ENCODE measurements at regions not wholly inside any gene's neighbourhood (a gene's known extent, or its start where the extent isn't known, plus 50 kb on each side); places are given as distances from the start of the nearest gene placed in this dataset.
"Not testable (repeated sequence)": the region's sequence is repeated elsewhere in the genome, so short reads cannot be mapped to it uniquely, and the experiment has no call there.

DNA sequence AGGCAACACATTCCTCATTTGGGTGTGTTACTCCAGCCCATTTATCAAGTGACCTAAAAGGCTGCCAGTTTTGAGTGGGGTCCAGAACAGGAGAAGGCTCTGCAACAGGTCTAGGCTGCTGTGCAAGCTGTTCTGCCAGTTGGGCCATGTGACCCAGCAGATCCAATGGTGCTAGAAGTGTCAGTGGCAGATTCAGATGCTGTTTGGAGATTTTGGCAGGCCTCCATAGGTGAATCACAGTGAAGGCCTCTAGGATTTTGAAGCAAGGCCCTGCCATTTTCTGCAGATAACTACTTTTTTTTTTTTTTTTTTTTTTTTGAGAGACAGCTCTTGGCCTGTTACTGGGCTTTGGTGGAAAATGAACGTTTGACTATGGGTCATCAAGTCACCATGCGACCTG is 147.5 kb downstream of the GPR37 start:
- TF ChIP-seq, protein P1, sequence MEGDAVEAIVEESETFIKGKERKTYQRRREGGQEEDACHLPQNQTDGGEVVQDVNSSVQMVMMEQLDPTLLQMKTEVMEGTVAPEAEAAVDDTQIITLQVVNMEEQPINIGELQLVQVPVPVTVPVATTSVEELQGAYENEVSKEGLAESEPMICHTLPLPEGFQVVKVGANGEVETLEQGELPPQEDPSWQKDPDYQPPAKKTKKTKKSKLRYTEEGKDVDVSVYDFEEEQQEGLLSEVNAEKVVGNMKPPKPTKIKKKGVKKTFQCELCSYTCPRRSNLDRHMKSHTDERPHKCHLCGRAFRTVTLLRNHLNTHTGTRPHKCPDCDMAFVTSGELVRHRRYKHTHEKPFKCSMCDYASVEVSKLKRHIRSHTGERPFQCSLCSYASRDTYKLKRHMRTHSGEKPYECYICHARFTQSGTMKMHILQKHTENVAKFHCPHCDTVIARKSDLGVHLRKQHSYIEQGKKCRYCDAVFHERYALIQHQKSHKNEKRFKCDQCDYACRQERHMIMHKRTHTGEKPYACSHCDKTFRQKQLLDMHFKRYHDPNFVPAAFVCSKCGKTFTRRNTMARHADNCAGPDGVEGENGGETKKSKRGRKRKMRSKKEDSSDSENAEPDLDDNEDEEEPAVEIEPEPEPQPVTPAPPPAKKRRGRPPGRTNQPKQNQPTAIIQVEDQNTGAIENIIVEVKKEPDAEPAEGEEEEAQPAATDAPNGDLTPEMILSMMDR (IDR thresholded peaks at IDR 0.05; ENCODE audit: low read length) = not testable (repeated sequence)
- not testable (repeated sequence) for TF ChIP-seq EZH2 (optimal IDR thresholded peaks at IDR 0.05; ENCODE audit: low read depth, low read length); EZH2phosphoT487 (IDR thresholded peaks at IDR 0.05; ENCODE audit: low read length)

Data from MM.1S (cell line).